Brain microvascular endothelial cell (primary cell): ENCODE measurements at regions not wholly inside any gene's neighbourhood (a gene's known extent, or its start where the extent isn't known, plus 50 kb on each side); places are given as distances from the start of the nearest gene placed in this dataset.

Experiments
- DNase-seq: peaks from one replicate; pipeline ENCODE4 v3.0.0-alpha.2; 2020
- H3K27ac ChIP-seq: fragments of 250-450 bp; sonication (Bioruptor Pico); 2 replicates; pipeline ENCODE4 v1.5.1; 2020; ENCODE audit warnings: mild to moderate bottlenecking, moderate library complexity
- H3K27me3 ChIP-seq: fragments of 250-450 bp; sonication (Bioruptor Pico); replicated peaks from 2 replicates; pipeline ENCODE4 v1.5.1; 2020; ENCODE audit warnings: mild to moderate bottlenecking
- H3K36me3 ChIP-seq: fragments of 250-450 bp; sonication (Bioruptor Pico); replicated peaks from 2 replicates; pipeline ENCODE4 v1.5.1; 2020; ENCODE audit warnings: mild to moderate bottlenecking
- H3K4me3 ChIP-seq: 2 replicates; pipeline ENCODE4 v1.5.1; 2011; ENCODE audit warnings: low read depth, mild to moderate bottlenecking, control low read depth, low read length, moderate library complexity
- CTCF ChIP-seq: IDR thresholded peaks from 2 replicates; pipeline ENCODE4 v1.5.1; 2011; ENCODE audit warnings: low read depth, mild to moderate bottlenecking, moderate library complexity, low read length, control low read depth, inconsistent platforms; ENCODE audit errors: missing control alignments
- in situ Hi-C: cut with HindIII; loops from 2 replicates; pipeline ENCODE4 v1.10.0; 2017; ENCODE audit warnings: low sequenced_read_pairs, low pct_ligation_motif_present

GRCh38 chr2:190742431-190742830 lies 93.5 kb downstream of the NAB1 start:
- DNase-seq = no peak
- TF ChIP-seq CTCF = no peak

GRCh38 chr2:190744041-190744440 lies 95.2 kb downstream of the NAB1 start:
- H3K4me3 ChIP-seq = no peak overlapping the region
- TF ChIP-seq CTCF = no peak
- in situ Hi-C loops = no loop called here
- H3K27me3 ChIP-seq = no peaks in the 10 kb centered on the region
- DNase-seq = no peak
- H3K27ac ChIP-seq = no peak overlapping the region
- H3K36me3 ChIP-seq = no peaks in the 10 kb centered on the region

More at GRCh38 chr2:190742431-190742830, 93.5 kb downstream of the NAB1 start:
- Histone ChIP-seq H3K4me3 (no peak overlapping the region), H3K27me3 (no peaks in the 10 kb centered on the region), H3K27ac (no peak overlapping the region), H3K36me3 (no peaks in the 10 kb centered on the region)
- in situ Hi-C loops = no loop called here

GRCh38 chr2:190746971-190747761 lies 98.3 kb downstream of the NAB1 start:
- in situ Hi-C loops = no loop called here
- TF ChIP-seq CTCF = no peak
- Histone ChIP-seq H3K27me3 (no peaks in the 10 kb centered on the region), H3K4me3 (no peak overlapping the region), H3K27ac (no peak overlapping the region), H3K36me3 (no peaks in the 10 kb centered on the region)
- peak; percentile 33 for DNase-seq

- no peaks in the 10 kb centered on the region for H3K36me3 ChIP-seq
- no peak overlapping the region for H3K27ac ChIP-seq
- in situ Hi-C loops = no loop called here
- H3K27me3 ChIP-seq = no peaks in the 10 kb centered on the region
- no peak overlapping the region for H3K4me3 ChIP-seq
- DNase-seq = no peak
- no peak for TF ChIP-seq CTCF
Measured at GRCh38 chr2:190748966-190749365, 100.1 kb downstream of the NAB1 start.

GRCh38 chr2:190755772-190756415 lies 107.0 kb downstream of the NAB1 start:
- in situ Hi-C loops = no loop called here
- Histone ChIP-seq H3K27me3 (no peaks in the 10 kb centered on the region), H3K4me3 (no peak overlapping the region), H3K36me3 (no peaks in the 10 kb centered on the region), H3K27ac (no peak overlapping the region)
- no peak for DNase-seq
- TF ChIP-seq CTCF = no peak
